ENCODE measurements at regions not wholly inside any gene's neighbourhood (a gene's known extent, or its start where the extent isn't known, plus 50 kb on each side); places are given as distances from the start of the nearest gene placed in this dataset.
"Not testable (repeated sequence)": the region's sequence is repeated elsewhere in the genome, so short reads cannot be mapped to it uniquely, and the experiment has no call there.

GRCh38 chr6:115798229-115798628, 262.5 kb downstream of the FRK start:
- no peak for DNase-seq

DNA sequence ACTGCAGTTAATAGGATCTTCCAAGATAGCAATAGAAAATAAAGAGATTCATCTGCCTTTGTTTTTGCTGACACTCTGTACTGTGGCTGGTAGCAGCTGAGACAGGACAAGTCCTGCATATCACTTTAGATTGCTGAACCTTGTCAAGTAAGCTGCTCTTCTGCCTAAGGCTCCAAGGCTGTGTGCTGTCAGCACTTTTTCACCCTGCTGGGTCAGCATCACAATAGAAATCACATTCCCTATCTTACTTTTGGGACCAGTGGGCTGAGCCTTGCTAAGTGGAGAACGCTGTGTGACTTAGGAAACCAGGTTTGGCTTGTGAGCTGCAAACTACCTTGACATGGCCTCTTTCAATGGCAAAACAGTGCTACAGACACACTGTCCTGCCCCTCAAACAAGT, 263.9 kb downstream of the FRK start:
- no peak for DNase-seq

DNA sequence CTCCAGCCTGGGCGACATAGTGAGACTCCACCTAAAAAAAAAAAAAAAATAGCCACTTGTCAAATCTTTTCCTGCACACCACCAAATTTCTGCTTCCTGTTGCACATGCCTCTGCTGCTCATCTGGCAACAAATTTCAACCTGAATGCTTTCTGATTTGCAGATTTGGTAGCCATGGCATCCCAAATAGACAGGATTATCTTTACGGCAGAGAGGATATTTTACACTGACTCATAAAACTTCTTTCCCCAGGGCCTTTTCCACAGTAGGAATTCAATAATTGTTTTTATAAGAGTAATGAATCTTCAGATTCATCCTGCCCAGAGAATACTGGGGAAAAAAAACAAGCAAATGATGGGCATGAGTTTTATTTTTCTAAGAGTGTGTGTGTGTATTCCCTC, 264.6 kb downstream of the FRK start:
- DNase-seq: no peak

- DNase-seq: no peak
Measured at GRCh38 chr6:115783402-115784061, 277.2 kb downstream of the FRK start.

GRCh38 chr6:115782612-115783011, 278.1 kb downstream of the FRK start:
- no peak for DNase-seq

GRCh38 chr6:115773741-115774140, 286.9 kb downstream of the FRK start:
- no peak for DNase-seq

DNA sequence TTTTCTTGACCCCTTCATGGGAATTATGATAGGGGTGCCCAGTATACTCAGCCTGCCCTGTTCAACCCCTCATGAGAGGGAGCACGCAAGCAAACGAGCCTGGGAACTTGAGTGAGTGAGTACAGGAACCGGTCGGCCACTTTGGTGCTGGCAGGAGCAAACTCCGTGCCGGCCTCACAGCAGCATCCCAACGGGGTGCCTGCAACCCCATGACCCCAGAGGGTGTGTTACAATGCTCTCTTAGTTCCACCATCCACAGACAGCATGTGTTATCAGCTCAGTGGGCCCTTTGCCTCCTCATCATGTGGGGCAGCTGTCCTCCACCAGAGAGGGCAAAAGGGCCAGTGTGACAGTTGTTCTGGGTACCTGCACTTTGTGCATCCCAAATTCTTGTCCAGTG, 289.8 kb downstream of the FRK start:
- no peak for DNase-seq

DNA sequence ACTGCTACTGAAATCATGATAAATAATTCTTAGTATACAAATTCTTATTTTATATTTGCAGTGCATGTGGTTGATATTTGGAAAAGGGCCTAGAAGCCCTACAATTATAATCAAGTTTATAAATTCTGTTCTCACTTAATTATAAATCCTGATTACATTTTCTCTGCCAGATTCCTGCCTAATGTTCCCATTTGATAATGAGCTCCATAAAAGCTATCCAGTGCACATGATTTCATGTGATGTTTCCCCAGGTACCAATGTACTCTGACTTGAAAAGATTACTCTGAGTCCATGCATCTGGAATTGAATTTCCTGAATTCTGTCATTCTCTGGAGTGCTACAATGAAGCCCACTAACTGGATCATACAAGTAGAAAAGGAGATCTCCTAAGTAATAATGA, 292.2 kb downstream of the FRK start:
- no peak for DNase-seq

DNA sequence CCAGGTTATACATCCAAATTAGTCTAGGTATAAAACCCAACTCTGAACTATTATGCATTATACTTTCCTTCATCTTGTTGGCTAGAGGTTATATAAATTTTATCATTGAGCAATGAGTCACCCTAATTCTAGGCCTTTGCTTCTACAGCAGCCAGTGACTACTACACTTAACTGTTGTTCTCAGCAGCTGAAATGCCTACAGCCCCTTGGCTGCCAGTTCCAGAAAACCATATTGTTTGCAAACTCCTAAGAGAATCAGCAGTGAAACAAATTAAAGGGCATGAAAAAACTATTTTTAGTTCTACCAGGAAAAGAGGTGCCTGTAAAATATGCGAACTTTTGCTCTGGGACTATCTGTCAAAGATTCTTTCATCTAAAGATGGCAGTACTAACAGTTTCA, 292.8 kb downstream of the FRK start:
- no peak for DNase-seq

GRCh38 chr6:115766745-115767462, 293.8 kb downstream of the FRK start:
- DNase-seq: no peak

DNA sequence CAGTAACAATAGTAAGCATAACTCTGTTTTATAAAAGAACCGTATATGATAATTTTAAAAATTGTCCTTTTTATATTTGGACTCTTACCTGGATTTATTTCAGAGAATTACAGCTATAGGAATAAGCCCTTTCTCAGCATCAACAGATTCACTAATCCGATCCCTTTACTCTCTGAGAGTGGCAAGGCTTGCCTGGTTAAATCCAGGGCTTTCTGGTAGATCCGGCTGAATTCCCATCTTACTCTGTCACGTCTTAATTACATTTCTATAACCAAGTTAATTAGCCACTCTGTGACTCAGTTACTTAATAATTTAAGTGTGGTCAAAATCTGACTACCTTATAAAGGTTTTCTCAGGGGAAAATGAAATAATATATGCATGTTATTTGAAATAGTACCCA, 294.7 kb downstream of the FRK start:
- DNase-seq: no peak

GRCh38 chr6:115759051-115759450, 301.6 kb downstream of the FRK start:
- no peak for DNase-seq

DNA sequence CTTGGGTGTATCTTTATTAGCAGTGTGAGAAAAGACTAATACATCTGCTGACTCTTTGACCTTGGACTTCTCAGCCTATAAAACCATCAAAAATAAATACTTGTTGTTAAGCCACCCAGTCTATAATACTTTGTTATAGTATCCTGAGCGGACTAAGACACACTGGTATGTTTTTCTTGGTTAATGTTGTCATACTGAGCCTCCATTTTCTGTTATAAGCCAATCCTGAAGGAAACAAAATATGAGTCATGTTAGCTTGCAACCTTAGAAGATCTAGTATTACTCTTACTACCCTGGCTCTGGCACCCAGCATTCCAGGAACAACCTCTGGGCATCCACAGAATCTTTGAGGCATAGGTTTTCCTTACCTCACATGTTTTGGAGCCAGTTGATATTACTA, 307.2 kb downstream of the FRK start:
- DNase-seq: no peak

DNA sequence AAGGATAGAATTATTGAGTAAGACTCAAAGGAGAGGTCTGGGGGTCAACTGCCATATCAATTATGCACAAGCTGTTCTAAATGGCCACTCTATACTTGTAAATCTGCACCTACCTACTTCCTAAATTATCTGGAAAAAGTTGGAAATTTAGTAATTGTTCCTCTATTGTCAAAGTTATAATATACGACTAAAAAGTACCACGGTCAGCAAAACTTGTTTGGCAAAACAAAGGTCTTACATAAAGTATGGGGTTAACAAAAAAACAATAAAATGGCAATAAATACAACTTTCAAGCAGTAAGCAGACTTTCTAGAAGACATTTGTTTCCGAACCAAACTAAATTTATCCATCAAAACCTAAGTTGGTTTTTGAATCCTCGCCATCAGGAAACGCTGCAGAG, 309.7 kb downstream of the FRK start:
- DNase-seq: no peak

DNA sequence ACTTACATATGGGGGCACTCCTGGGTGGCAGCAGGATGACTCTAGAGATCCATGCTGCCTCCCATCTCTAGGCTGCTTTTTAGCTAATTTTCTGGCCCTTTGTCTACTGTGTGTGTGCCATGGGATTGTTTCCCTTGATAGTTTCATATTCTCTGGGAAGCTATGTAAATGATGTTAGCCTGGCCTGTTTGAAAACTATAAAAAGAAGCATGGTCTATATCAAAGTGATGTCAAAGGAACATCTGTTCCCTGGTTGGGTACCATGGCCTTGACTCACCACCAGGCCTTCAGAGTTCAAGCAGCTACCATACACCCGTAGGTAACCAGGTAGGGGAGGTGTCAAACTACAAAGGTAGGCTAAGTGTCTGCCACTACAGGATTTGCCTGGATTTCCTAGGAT, 310.4 kb downstream of the FRK start:
- no peak for DNase-seq

GRCh38 chr6:115747719-115748118, 313.0 kb downstream of the FRK start:
- DNase-seq: no peak

- not testable (repeated sequence) for DNase-seq
Measured at GRCh38 chr6:115746583-115746982, 314.1 kb downstream of the FRK start.

GRCh38 chr6:115740907-115741306, 319.8 kb downstream of the FRK start:
- DNase-seq: no peak

DNA sequence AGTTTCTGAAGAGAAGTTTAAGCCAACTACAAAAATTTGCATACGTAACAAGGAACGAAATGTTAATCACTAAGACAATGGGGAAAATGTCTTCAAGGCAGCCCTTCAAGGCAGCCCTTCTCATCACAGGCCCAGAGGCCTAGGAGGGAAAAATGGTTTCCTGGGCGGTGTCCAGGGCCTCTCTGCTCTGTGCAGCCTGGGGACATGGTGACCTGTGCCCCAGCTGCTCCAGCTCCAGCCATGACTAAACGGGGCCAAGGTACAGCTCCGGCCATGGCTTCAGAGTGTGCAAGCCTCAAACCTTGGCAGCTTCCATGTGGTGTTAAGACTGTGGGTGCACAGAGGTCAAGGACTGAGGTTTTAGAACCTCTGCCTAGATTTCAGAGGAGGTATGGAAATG, 325.1 kb downstream of the FRK start:
- DNase-seq: no peak

DNA sequence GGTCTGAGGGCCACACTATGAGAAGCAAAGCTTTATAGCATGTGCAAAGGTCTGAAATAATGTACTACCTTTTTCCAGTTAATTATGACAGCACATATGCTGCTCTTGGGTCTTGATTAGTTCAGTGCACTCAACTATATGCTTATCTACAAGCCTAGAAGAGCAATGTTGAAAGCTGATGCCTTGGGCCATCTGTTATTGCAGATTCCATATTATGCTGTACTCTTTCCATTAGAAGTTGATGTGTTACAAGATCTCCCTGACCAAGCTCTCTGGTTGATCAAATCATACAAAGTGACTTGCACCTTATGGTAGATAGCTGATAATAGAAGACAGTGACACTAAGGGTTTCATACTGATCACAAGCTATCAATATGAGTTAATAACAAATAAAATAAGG, 327.3 kb downstream of the FRK start:
- no peak for DNase-seq

- DNase-seq: no peak
Measured at GRCh38 chr6:115729036-115729435, 331.7 kb downstream of the FRK start.

- DNase-seq: no peak
Measured at GRCh38 chr6:115728171-115728570, 332.5 kb downstream of the FRK start.

DNA sequence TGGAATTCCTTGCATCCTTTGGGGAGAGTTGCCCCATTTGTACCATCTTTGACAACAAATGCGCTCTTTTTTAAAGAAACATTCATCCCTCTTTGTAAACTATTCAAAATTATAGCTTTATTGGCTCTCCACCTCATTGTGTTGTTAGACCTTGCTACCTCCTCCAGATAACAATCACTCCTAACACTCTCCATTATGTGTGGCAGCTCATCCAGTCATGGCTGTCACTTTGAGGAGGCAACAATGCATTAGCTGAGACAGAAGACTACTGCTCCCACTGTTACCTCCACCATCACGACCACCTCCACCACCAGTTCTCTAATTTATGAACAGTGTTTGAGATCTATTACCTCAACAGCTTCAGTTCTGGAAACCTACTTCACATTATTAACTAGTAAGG, 339.1 kb downstream of the FRK start:
- DNase-seq: no peak

DNA sequence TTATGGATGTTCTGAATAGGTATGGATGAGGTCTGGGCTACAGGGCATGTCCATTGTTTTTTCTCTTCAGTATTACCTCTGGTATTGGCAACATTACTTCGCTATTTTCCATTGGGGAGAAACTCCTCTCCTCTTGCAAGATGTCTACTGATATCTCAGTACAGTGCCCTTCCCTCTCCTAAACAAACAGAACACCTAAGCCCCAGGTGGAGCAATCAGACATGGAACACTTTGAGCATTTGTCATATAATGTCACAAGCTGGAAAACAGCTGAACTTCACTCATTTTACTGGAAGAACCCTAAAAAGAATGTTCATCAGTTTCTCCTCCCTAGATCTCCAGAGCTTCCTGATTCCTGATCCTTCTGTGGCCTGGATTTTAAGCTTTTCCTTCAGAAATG, 339.8 kb downstream of the FRK start:
- no peak for DNase-seq

DNA sequence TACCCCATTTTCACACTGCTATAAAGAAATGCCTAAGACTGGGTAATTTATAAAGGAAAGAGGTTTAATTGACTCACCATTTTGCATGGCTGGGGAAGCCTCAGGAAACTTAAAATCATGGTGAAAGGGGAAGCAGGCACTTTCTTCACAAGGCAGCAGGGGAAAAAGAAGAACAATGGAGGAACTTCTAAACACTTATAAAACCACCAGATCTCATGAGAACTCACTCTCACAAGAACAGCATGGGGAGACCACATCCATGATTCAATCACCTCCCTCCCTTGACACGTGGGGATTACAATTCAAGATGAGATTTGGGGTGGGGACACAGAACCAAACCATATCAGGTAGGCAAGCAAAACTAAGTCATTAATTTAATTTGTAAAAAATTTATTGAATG, 343.2 kb downstream of the FRK start:
- no peak for DNase-seq
